HCT116 (cell line): ENCODE measurements at regions not wholly inside any gene's neighbourhood (a gene's known extent, or its start where the extent isn't known, plus 50 kb on each side); places are given as distances from the start of the nearest gene placed in this dataset.

Experiments used
- ATAC-seq: fragments of 200-7000 bp; cut with Tn5 transposase; 2 replicates; pipeline ENCODE4 v1.9.1; 2020; ENCODE audit warnings: mild to moderate bottlenecking, moderate library complexity
- BruUV-seq: library from RNA; stranded (reverse); fragments of 400-500 nt; replicated peaks from 2 replicates; lab custom pipeline; 2021; lab: Mats Ljungman, UMichigan
- CTCF ChIA-PET: fragments of 300-600 bp; sonication (Branson Sonifier 250); formaldehyde crosslinking; loops from one replicate; lab custom pipeline; 2021; ENCODE audit warnings: antibody characterized with exemption; lab: Charles Lee
- POLR2A ChIA-PET: fragments of 300-600, 350-600 bp; sonication (Branson Sonifier 250); formaldehyde crosslinking; loops from one replicate; lab custom pipeline; 2021; ENCODE audit warnings: antibody characterized with exemption; lab: Charles Lee
- RAD21 ChIA-PET, 2 experiments: fragments of 300-600 bp; sonication (Branson Sonifier 250); formaldehyde crosslinking; loops; one replicate each; lab custom pipeline; 2023; ENCODE audit warnings: low total read pairs in 2 of 2; ENCODE audit not compliant: uncharacterized antibody in 2 of 2, unreplicated experiment in 2 of 2, low non-redundant PET in 1 of 2; lab: Charles Lee
- DNase-seq: peaks from one replicate; pipeline ENCODE4 v3.0.0-alpha.2; 2010; ENCODE audit warnings: low read depth, low spot score
- H2AFZ ChIP-seq: fragments of 200-600 bp; shearing (Covaris generic), sonication (generic); 2 replicates; pipeline ENCODE4 v1.6.1; 2017; ENCODE audit warnings: low read depth, mixed run types, mixed read lengths, antibody characterized with exemption, low read length; ENCODE audit not compliant: poor library complexity, severe bottlenecking
- H3K27ac ChIP-seq: 2 replicates; pipeline ENCODE4 v1.5.1; 2012; ENCODE audit warnings: low read depth, low read length
- H3K27me3 ChIP-seq: fragments of 200-600 bp; sonication (generic); 2 replicates; pipeline ENCODE4 v1.6.1; 2016; ENCODE audit warnings: mixed run types, low read length, mixed read lengths; ENCODE audit not compliant: insufficient read depth
- H3K36me3 ChIP-seq, 2 experiments: fragments of 200-500 bp in 1 of 2; fragments of 200-600 bp in 1 of 2; sonication (Bioruptor generic) in 1 of 2; sonication (generic) in 1 of 2; 2 replicates each; pipeline versions ENCODE4 v1.5.1 to v1.6.1; 2014 to 2016; ENCODE audit warnings: low read length in 2 of 2, inconsistent platforms in 1 of 2, mixed read lengths in 1 of 2, mixed run types in 1 of 2; ENCODE audit not compliant: insufficient read depth in 2 of 2, control insufficient read depth in 1 of 2
- H3K4me1 ChIP-seq, 2 experiments: fragments of 200-600 bp in 1 of 2; sonication (generic) in 1 of 2; 2 replicates each; pipeline versions ENCODE4 v1.5.1 to v1.6.1; 2012 to 2017; ENCODE audit warnings: low read length in 2 of 2, inconsistent platforms in 1 of 2, mild to moderate bottlenecking in 1 of 2, mixed read lengths in 1 of 2, mixed run types in 1 of 2, moderate library complexity in 1 of 2; ENCODE audit not compliant: insufficient read depth in 2 of 2, control insufficient read depth in 1 of 2
- H3K4me2 ChIP-seq: fragments of 200-600 bp; sonication (generic); 2 replicates; pipeline ENCODE4 v1.6.1; 2017; ENCODE audit warnings: mixed run types, low read length, mixed read lengths
- H3K4me3 ChIP-seq, 2 experiments: fragments of 200-600 bp in 1 of 2; sonication (generic) in 1 of 2; replicated peaks in 1 of 2; 2 replicates each; pipeline ENCODE4 v1.5.1; 2011 to 2016; ENCODE audit warnings: low read length in 2 of 2, control low read depth in 1 of 2, low read depth in 1 of 2, mild to moderate bottlenecking in 1 of 2, mixed read lengths in 1 of 2, mixed run types in 1 of 2
- H3K79me2 ChIP-seq: fragments of 200-600 bp; sonication (generic); 2 replicates; pipeline ENCODE4 v1.6.1; 2017; ENCODE audit warnings: mild to moderate bottlenecking, mixed run types, low read length, moderate library complexity, mixed read lengths; ENCODE audit not compliant: insufficient read depth
- H3K9ac ChIP-seq: fragments of 200-600 bp; sonication (generic); 2 replicates; pipeline ENCODE4 v1.6.1; 2016; ENCODE audit warnings: low read length, mixed read lengths
- H3K9me2 ChIP-seq: fragments of 200-600 bp; sonication (generic), shearing (Covaris generic); 2 replicates; pipeline ENCODE4 v1.6.1; 2017; ENCODE audit warnings: mixed run types, mild to moderate bottlenecking, moderate library complexity; ENCODE audit not compliant: insufficient read depth
- H3K9me3 ChIP-seq, 2 experiments: fragments of 200-500 bp in 1 of 2; fragments of 200-600 bp in 1 of 2; sonication (Bioruptor generic) in 1 of 2; sonication (generic) in 1 of 2; 2 replicates each; pipeline ENCODE4 v1.6.1; 2014 to 2017; ENCODE audit warnings: low read length in 2 of 2, mixed read lengths in 2 of 2, inconsistent platforms in 1 of 2, low read depth in 1 of 2, mild to moderate bottlenecking in 1 of 2, mixed run types in 1 of 2, moderate library complexity in 1 of 2; ENCODE audit not compliant: control insufficient read depth in 1 of 2, insufficient read depth in 1 of 2
- H4K20me1 ChIP-seq: fragments of 200-600 bp; sonication (generic), shearing (Covaris generic); 2 replicates; pipeline ENCODE4 v1.6.1; 2017; ENCODE audit warnings: mixed run types, mild to moderate bottlenecking, moderate library complexity; ENCODE audit not compliant: insufficient read depth
- CBX3 ChIP-seq: IDR thresholded peaks from 2 replicates; pipeline ENCODE4 v1.6.1; 2012; ENCODE audit warnings: low read depth
- CEBPB ChIP-seq: IDR thresholded peaks from 2 replicates; pipeline ENCODE4 v1.6.1; 2012; ENCODE audit warnings: low read depth
- EGR1 ChIP-seq: IDR thresholded peaks from 2 replicates; pipeline ENCODE4 v1.6.1; 2012; ENCODE audit warnings: low read depth
- ELF1 ChIP-seq: IDR thresholded peaks from 2 replicates; pipeline ENCODE4 v1.6.1; 2012; ENCODE audit warnings: low read depth, borderline replicate concordance
- FOSL1 ChIP-seq: IDR thresholded peaks from 2 replicates; pipeline ENCODE4 v1.6.1; 2012; ENCODE audit warnings: low read depth
- JUND ChIP-seq: IDR thresholded peaks from 2 replicates; pipeline ENCODE4 v1.6.1; 2012
- POLR2A ChIP-seq: IDR thresholded peaks from 2 replicates; pipeline ENCODE4 v1.7.0; 2011; ENCODE audit warnings: borderline replicate concordance; ENCODE audit not compliant: insufficient read depth, insufficient read length; ENCODE audit errors: extremely low read depth
- POLR2AphosphoS5 ChIP-seq: IDR thresholded peaks from 2 replicates; pipeline ENCODE4 v1.6.1; 2011; ENCODE audit warnings: mild to moderate bottlenecking, low read depth, low read length, moderate library complexity
- SIN3A ChIP-seq: IDR thresholded peaks from 2 replicates; pipeline ENCODE4 v1.6.1; 2012; ENCODE audit warnings: low read depth
- SP1 ChIP-seq: IDR thresholded peaks from 2 replicates; pipeline ENCODE4 v1.6.1; 2012; ENCODE audit warnings: low read depth
- SRF ChIP-seq: IDR thresholded peaks from 2 replicates; pipeline ENCODE4 v1.6.1; 2012; ENCODE audit warnings: low read depth
- TCF7L2 ChIP-seq: IDR thresholded peaks from 2 replicates; pipeline ENCODE4 v1.7.0; 2011; ENCODE audit warnings: borderline replicate concordance, inconsistent platforms; ENCODE audit not compliant: insufficient read depth, insufficient read length; ENCODE audit errors: extremely low read depth
- YY1 ChIP-seq: IDR thresholded peaks from 2 replicates; pipeline ENCODE4 v1.6.1; 2011; ENCODE audit warnings: low read length, low read depth, moderate library complexity, mild to moderate bottlenecking; ENCODE audit not compliant: insufficient replicate concordance; ENCODE audit errors: extremely low read depth
- ZFX ChIP-seq: fragments of 450-650 bp; IDR thresholded peaks from 2 replicates; pipeline ENCODE4 v1.6.1; 2017
- ZNF274 ChIP-seq: fragments of 200-500 bp; sonication (Bioruptor generic); IDR thresholded peaks from 2 replicates; pipeline ENCODE4 v1.6.1; 2014; ENCODE audit warnings: mild to moderate bottlenecking, low read depth, low read length, inconsistent platforms
- intact Hi-C: fragments of 100-400 bp; cut with micrococcal nuclease; formaldehyde crosslinking; loops from 2 replicates; pipeline ENCODE4 v1.10.0; 2022
- TF ChIP-seq, protein P1 (sequence below): IDR thresholded peaks from 2 replicates; pipeline ENCODE4 v1.6.1; 2012
- TF ChIP-seq, protein P2 (sequence below): IDR thresholded peaks from 2 replicates; pipeline ENCODE4 v1.6.1; 2012; ENCODE audit warnings: low read depth
- TF ChIP-seq, protein P3 (sequence below), 3 experiments: fragments of 200-600 bp in 1 of 3; sonication (generic) in 1 of 3; IDR thresholded peaks in 2 of 3; conservative IDR thresholded peaks in 1 of 3; 2 replicates each; pipeline ENCODE4 v1.5.1; 2012 to 2017; ENCODE audit warnings: low read depth in 2 of 3, low read length in 2 of 3, antibody characterized with exemption in 1 of 3, borderline replicate concordance in 1 of 3, control low read depth in 1 of 3, mild to moderate bottlenecking in 1 of 3, mixed read lengths in 1 of 3, mixed run types in 1 of 3, moderate library complexity in 1 of 3; ENCODE audit not compliant: insufficient read depth in 1 of 3
- TF ChIP-seq, protein P4 (sequence below): IDR thresholded peaks from 2 replicates; pipeline ENCODE4 v1.6.1; 2011; ENCODE audit warnings: mild to moderate bottlenecking, low read length, moderate library complexity; ENCODE audit not compliant: insufficient replicate concordance; ENCODE audit errors: extremely low read depth
- TF ChIP-seq, protein P5 (sequence below): IDR thresholded peaks from 2 replicates; pipeline ENCODE4 v1.6.1; 2012

DNA sequence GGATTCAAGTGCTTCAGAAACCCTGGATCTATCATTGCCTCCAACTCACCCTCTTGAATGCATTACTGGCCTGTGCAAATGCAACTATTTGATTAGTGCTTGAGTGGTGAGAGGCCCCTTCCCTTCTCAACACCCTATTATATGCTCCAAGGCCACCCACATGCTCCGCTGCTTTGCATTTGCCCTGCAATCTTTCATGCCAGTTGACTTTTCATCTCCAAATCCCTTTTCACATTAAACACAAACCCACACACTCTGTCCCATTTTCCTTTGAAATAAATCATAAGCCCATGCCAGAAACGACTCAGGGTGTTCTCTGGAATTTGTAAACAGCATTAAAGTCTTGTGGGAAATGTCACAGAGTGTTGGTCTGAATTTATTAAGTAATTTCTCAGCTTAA lies 78.9 kb upstream of the CTTNBP2NL start:
- no peaks in the 10 kb centered on the region for H4K20me1 ChIP-seq
- H2AFZ ChIP-seq, result no peak overlapping the region
- POLR2A ChIA-PET, result no interaction called here
- no peaks in the 10 kb centered on the region for H3K9me3 ChIP-seq
- H3K9ac ChIP-seq, result no peak overlapping the region
- no peak for ATAC-seq
- H3K9me2 ChIP-seq, result no peaks in the 10 kb centered on the region
- no peak overlapping the region for H3K4me2 ChIP-seq
- no peak overlapping the region for H3K4me3 ChIP-seq
- TF ChIP-seq CBX3, result no peak
- no peak for TF ChIP-seq ZNF274
- TF ChIP-seq SP1, result no peak
- TF ChIP-seq CEBPB, result no peak
- TF ChIP-seq EGR1, result no peak
- TF ChIP-seq, protein P1, sequence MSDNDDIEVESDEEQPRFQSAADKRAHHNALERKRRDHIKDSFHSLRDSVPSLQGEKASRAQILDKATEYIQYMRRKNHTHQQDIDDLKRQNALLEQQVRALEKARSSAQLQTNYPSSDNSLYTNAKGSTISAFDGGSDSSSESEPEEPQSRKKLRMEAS, result no peak
- TF ChIP-seq TCF7L2, result no peak
- TF ChIP-seq JUND, result no peak
- TF ChIP-seq POLR2AphosphoS5, result no peak
- no peak for TF ChIP-seq YY1
- no peak for TF ChIP-seq ELF1
- TF ChIP-seq ZFX, result no peak
- TF ChIP-seq, protein P2, sequence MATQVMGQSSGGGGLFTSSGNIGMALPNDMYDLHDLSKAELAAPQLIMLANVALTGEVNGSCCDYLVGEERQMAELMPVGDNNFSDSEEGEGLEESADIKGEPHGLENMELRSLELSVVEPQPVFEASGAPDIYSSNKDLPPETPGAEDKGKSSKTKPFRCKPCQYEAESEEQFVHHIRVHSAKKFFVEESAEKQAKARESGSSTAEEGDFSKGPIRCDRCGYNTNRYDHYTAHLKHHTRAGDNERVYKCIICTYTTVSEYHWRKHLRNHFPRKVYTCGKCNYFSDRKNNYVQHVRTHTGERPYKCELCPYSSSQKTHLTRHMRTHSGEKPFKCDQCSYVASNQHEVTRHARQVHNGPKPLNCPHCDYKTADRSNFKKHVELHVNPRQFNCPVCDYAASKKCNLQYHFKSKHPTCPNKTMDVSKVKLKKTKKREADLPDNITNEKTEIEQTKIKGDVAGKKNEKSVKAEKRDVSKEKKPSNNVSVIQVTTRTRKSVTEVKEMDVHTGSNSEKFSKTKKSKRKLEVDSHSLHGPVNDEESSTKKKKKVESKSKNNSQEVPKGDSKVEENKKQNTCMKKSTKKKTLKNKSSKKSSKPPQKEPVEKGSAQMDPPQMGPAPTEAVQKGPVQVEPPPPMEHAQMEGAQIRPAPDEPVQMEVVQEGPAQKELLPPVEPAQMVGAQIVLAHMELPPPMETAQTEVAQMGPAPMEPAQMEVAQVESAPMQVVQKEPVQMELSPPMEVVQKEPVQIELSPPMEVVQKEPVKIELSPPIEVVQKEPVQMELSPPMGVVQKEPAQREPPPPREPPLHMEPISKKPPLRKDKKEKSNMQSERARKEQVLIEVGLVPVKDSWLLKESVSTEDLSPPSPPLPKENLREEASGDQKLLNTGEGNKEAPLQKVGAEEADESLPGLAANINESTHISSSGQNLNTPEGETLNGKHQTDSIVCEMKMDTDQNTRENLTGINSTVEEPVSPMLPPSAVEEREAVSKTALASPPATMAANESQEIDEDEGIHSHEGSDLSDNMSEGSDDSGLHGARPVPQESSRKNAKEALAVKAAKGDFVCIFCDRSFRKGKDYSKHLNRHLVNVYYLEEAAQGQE, result no peak
- TF ChIP-seq, protein P3, sequence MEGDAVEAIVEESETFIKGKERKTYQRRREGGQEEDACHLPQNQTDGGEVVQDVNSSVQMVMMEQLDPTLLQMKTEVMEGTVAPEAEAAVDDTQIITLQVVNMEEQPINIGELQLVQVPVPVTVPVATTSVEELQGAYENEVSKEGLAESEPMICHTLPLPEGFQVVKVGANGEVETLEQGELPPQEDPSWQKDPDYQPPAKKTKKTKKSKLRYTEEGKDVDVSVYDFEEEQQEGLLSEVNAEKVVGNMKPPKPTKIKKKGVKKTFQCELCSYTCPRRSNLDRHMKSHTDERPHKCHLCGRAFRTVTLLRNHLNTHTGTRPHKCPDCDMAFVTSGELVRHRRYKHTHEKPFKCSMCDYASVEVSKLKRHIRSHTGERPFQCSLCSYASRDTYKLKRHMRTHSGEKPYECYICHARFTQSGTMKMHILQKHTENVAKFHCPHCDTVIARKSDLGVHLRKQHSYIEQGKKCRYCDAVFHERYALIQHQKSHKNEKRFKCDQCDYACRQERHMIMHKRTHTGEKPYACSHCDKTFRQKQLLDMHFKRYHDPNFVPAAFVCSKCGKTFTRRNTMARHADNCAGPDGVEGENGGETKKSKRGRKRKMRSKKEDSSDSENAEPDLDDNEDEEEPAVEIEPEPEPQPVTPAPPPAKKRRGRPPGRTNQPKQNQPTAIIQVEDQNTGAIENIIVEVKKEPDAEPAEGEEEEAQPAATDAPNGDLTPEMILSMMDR (IDR thresholded peaks at IDR 0.05 in 2 of 3, conservative IDR thresholded peaks at IDR 0.05 in 1 of 3; ENCODE audit: borderline replicate concordance in 1 of 3, insufficient read depth in 1 of 3, low read depth in 2 of 3, low read length in 2 of 3), result no peak
- TF ChIP-seq FOSL1, result no peak
- TF ChIP-seq, protein P4, sequence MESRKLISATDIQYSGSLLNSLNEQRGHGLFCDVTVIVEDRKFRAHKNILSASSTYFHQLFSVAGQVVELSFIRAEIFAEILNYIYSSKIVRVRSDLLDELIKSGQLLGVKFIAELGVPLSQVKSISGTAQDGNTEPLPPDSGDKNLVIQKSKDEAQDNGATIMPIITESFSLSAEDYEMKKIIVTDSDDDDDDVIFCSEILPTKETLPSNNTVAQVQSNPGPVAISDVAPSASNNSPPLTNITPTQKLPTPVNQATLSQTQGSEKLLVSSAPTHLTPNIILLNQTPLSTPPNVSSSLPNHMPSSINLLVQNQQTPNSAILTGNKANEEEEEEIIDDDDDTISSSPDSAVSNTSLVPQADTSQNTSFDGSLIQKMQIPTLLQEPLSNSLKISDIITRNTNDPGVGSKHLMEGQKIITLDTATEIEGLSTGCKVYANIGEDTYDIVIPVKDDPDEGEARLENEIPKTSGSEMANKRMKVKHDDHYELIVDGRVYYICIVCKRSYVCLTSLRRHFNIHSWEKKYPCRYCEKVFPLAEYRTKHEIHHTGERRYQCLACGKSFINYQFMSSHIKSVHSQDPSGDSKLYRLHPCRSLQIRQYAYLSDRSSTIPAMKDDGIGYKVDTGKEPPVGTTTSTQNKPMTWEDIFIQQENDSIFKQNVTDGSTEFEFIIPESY, result no peak
- TF ChIP-seq, protein P5, sequence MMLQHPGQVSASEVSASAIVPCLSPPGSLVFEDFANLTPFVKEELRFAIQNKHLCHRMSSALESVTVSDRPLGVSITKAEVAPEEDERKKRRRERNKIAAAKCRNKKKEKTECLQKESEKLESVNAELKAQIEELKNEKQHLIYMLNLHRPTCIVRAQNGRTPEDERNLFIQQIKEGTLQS, result no peak
- TF ChIP-seq SIN3A, result no peak
- no peak for TF ChIP-seq SRF
- TF ChIP-seq POLR2A, result no peak
- intact Hi-C loops, result no loop called here
- DNase-seq, result no peak
- H3K4me1 ChIP-seq, result no peaks in the 10 kb centered on the region
- CTCF ChIA-PET, result interaction anchor here (1.9 kb wide), 1 partner anchor 19 kb away, joined by 8 read pairs; no protein-coding TSS in a partner anchor
- peaks cover 28% of the 10 kb centered on the region for H3K27me3 ChIP-seq
- no TSS peak for BruUV-seq
- H3K27ac ChIP-seq, result no peak overlapping the region
- RAD21 ChIA-PET, result no interaction called here
- H3K79me2 ChIP-seq, result no peaks in the 10 kb centered on the region
- no peaks in the 10 kb centered on the region for H3K36me3 ChIP-seq
